ENCODE measurements at regions not wholly inside any gene's neighbourhood (a gene's known extent, or its start where the extent isn't known, plus 50 kb on each side); places are given as distances from the start of the nearest gene placed in this dataset.
"Not testable (repeated sequence)": the region's sequence is repeated elsewhere in the genome, so short reads cannot be mapped to it uniquely, and the experiment has no call there.

DNA sequence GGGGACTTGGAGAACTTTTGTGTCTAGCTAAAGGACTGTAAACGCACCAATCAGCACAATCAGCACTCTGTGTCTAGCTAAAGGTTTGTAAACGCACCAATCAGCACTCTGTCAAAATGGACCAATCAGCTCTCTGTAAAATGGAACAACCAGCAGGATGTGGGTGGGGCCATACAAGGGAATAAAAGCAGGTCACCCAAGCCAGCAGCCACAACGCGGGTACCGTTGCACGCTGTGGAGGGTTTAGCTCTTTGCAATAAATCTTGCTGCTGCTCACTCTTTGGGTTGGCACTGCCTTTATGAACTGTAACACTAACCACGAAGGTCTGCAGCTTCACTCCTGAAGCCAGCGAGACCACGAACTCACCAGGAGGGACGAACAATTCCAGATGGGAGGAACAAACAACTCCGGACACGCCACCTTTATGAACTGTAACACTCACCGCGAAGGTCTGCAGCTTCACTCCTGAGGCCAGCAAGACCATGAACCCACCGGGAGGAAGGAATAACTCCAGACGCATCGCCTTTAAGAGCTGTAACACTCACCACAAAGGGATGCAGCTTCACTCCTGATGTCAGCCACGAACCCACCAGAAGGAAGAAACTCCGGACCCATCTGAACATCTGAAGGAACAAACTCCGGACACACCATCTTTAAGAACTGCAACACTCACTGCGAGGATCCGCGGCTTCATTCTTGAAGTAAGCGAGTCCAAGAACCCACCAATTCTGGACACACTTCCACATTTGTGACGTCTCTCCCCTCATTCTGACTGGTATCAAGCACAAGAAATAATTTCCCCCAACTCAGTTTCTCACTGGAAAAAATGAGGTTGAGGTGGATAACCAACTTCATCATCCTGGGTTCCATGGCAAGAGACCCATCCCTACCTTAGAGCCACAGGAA, 227.3 kb upstream of the AMIGO2 start:
- DNase-seq (ENCODE audit: low read depth) = not testable (repeated sequence)

DNA sequence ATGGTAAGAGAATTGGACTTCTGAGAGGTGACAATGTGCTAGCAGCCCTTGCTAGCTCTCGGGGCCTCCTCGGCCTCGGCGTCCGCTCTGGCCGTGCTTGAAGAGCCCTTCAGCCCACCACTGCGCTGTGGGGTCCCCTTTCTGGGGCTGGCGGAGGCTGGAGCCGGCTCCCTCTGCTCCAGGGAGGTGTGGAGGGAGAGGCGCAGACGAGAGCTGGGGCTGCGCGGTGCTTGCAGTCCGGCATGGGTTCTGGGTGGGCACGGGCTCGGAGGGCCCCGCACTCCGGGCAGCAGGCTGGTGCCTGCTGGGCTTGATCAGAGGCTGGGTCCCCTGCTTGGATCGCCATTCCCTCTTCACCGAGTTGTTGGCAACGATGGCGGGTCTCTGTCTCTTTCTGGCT, 226.4 kb upstream of the AMIGO2 start:
- no peak for DNase-seq (ENCODE audit: low read depth)

DNA sequence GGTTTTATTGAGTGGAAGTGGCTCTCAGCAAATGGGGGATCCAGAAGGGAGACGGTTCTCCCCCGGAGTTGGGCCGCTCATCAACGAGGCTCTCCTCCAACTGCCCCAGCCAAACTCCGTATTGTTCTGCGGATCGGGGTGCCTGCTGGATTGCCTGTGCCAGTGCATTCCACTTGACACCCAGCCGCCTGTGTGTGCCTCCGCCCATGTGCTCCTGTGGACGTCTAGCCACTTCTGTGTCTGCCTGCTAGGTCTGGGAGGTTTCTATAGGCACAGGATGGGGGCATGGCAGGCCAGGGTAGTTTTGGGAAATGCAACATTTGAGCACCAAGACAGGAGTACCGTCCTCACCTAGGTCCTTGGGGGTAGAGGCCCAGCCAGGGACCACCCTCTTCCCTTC, 225.7 kb upstream of the AMIGO2 start:
- no peak for DNase-seq (ENCODE audit: low read depth)

DNA sequence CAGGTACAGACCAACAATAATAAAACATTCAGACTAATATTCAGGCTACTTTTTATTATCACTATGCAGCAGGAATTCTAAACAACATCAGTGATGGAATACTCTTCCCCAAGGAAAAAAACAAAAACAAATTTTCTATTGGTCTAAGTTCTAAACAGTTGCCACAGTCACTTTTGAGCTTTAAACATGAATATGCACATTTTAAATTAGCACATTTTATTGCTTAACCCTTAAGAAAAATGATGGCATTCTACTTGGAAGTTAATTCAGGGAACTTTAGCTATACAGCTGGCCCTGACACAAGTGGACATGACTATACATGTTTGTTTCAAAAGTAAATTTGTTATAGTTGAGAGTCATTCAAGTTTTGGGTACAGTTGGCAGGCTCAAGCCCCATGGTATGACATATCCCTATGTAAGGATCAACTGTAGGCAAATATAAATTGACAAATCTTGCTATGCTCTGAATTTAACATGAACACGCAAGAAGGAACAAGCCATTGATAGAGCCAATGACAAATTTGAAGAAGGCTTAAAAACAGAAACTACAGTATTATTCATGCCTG, 224.3 kb upstream of the AMIGO2 start:
- DNase-seq (ENCODE audit: low read depth) = no peak

DNA sequence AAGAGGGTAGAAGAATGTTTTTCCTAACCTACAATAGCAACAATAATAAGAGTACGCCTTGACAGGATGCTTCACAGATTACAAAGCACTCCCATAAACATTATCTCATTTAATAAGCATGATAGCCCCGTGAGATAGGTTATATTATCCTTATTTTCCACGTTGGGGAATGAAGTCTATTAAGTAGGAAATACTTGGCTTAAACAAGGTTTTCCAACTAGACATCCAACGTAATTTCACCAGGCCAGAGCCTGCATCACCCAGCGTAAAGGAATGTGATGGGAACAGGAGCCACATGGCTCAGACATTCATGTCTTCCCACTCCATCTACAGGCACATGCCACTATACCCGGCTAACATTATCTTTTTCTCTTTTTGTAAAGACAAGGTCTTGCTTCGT, 223.4 kb upstream of the AMIGO2 start:
- DNase-seq (ENCODE audit: low read depth) = no peak

DNA sequence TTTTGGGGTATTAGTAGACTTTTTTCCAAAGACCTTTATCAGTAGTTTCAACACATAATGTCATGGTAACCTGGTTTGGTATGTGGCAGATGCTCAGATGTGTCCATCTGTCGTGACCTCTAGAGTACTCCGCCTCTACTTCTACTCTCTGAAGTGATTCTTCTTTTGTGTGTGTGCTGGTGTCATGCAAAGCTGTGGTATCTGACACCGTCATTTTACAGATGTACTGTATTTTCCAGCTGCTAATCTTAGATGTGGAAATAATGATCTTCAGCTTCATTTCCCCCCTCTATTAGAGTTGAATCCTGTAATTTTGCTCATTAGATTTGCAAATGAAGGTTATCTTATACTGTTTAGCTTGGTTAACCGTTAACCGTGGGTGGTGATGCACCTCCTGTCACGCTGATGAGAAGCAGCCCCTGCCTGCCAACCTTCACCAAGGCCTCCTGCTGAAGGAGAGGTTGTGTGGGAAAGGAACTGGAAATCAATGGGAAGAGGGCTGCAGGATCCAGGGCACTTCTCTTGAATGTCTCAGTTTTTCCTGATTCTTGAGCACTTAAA, 222.4 kb upstream of the AMIGO2 start:
- no peak for DNase-seq (ENCODE audit: low read depth)

DNA sequence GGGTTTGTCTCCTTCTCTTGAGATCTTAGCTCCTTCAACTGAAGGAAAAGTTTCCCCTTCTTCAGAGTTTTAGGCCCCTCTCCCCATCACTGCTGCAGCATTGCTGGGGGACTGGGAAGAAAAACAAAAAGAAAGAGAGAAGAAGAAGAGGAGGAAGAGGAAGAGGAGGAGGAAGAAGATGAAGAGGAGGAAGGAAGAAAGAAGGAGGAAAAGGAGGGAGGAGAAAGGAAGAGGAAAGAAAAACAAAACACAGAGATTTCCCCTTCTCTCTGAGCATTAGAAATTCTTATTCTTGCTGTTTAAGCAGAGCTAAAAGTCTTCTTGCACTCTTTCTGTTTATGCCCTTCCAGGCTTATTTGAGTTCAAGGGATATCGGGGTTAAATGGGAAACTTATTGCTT, 219.8 kb upstream of the AMIGO2 start:
- no peak for DNase-seq (ENCODE audit: low read depth)

DNA sequence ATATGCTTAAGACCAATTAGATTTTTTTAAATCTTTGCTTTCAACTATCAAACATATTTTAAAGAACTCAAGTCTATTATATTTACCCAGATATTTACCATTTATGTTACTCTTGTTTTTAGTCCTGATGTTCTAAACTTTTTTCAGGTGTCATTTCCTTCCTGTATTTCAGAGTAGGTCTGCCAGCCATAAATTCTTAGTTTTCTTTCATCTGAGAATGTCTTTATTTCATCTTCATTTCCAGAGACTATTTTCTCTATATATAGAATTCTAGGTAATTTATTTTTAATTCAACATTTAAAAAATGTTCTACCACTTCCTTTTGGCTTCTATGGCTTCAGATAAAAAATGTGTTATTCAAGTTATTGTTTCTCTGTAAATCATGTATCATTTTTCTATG, 218.2 kb upstream of the AMIGO2 start:
- no peak for DNase-seq (ENCODE audit: low read depth)

DNA sequence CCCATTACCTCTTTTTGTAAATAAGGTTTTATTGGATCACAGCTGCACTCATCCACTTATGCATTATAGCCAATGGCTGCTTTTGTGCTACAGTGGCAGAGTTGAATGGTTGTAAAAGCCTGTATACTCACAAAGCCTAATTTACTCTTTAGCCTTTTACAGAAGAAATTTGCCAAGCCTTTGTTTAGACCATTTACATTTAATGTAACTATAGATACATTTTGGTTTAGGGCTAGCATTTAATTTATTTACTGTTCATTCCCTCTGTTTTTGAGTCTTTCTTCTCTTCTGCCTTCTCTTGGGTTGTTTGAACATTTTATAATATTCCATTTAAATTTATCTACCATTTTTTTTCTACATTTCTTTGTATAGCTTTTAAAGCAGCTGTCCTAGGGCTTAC, 217.1 kb upstream of the AMIGO2 start:
- DNase-seq (ENCODE audit: low read depth) = no peak

DNA sequence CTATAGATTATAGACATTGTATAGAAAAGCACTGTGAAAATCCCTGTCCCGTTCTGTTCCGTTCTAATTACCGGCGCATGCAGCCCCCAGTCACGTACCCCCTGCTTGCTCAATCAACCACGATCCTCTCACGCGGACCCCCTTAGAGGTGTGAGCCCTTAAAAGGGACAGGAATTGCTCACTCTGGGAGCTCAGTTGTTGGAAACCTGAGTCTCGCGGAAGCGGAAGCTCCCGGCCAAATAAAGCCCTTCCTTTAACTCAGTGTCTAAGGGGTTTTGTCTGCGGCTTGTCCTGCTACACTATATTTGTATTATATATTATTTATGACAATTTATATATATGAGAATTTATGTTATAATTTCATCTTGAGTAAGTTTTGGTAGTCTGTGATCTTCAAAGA, 213.6 kb upstream of the AMIGO2 start:
- no peak for DNase-seq (ENCODE audit: low read depth)

DNA sequence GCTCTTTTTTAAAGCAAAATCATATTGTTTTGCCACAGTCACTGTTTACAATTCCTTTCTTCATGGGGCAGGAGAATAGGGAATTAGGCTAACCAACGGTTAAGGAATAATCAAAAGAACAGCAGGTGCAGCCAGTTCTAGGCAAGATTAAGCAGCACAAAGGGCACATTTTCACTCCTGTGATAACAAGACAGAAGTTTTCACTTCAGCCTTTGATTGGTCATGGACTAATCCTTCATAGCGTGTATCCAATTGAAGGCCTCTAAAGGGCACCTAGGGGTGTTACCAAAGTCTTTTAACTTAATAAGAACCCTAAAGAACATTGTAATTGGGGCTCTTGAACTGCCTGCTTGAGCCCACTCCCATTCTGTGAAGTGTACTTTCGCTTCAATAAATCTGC, 206.9 kb upstream of the AMIGO2 start:
- no peak for DNase-seq (ENCODE audit: low read depth)

Data from GM04504 (cell line).